NCI-H2107 (cell line): ENCODE measurements at regions not wholly inside any gene's neighbourhood (a gene's known extent, or its start where the extent isn't known, plus 50 kb on each side); places are given as distances from the start of the nearest gene placed in this dataset.

Experiments used
- DNase-seq: peaks from one replicate; lab custom pipeline; 2025; lab: John Stamatoyannopoulos, UW

DNA sequence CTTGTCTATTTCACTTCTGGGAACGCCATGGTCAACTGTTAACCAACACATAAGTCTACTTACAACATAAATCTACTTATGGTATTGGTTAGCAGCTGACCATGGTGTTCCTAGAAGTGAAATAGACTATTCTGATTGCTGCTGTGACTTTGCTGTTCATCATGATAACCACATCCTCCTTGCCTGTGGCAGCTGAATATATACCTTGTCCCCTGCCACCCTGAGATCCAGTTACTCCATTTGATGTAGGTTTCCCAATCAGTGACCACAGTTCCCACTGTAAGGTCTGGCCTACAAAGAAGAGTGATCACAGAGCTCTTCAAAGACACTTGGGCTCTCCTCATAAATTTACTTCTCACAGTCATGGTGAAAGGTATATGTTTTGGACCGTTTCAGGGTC is 66.8 kb upstream of the ALDH1A3 start:
- no peak for DNase-seq

DNA sequence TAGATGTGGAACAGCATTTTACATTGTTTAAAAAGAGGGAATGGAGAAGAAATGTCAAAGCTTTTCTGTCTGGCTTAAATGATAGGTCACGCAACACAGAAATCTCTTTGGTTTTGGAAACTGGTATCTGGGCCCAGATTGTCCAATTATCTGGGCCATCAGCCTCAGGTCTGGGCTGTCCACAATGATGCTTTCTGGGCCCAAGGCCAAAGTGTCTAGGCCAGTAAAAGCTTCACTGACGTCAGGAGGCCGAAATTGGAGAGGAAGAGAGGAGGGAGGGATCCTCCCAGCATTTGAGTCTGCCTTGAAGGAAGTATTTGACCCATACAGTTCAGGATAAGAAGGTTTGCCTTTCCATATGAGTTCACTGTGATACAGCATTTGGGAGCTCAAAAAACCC is 60.7 kb upstream of the ALDH1A3 start:
- DNase-seq, result no peak

DNA sequence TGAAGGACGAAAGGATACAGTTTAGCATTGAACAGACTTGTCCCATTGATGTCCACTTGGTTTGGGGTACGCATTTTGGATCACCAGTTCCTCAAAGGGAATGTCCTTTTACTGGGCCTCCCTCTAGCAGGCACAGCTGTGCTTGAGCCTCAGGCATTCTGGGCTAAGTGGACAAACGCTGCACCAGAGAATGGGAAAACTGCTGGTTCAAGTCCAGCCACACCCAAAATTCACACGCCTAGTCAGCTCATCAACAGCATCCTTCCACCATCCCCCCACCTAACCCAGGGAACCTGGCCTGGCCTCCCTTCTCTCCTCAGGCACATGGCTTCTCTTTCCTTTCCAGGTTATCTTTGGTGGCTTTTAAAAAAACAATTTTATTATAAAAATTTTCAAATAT is 59.1 kb upstream of the ALDH1A3 start:
- no peak for DNase-seq

DNA sequence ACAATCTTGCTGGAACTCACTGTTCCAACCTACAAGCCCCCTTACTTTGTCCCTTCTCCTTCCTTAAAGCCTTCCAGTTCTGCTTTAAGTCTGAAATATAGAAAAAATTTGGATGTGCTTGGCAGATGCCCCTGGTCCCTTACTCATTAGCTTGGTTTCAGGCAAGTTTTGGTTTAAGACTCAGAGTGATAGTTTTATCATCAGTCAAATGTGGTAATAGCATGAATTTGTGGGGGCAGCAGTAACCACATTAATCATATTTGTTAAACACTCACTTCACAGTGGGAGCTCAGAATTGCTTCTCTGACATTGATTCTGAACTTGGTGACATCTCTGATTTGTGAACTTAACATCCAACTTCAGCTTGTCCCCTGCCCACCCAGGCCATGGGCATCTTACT is 58.3 kb upstream of the ALDH1A3 start:
- no peak for DNase-seq

- no peak for DNase-seq
Measured at GRCh38 chr15:100824211-100824610, 55.4 kb upstream of the ALDH1A3 start.

- DNase-seq, result no peak
Measured at GRCh38 chr15:100829457-100829856, 50.2 kb upstream of the ALDH1A3 start.
